ENCODE measurements at regions not wholly inside any gene's neighbourhood (a gene's known extent, or its start where the extent isn't known, plus 50 kb on each side); places are given as distances from the start of the nearest gene placed in this dataset.

DNA sequence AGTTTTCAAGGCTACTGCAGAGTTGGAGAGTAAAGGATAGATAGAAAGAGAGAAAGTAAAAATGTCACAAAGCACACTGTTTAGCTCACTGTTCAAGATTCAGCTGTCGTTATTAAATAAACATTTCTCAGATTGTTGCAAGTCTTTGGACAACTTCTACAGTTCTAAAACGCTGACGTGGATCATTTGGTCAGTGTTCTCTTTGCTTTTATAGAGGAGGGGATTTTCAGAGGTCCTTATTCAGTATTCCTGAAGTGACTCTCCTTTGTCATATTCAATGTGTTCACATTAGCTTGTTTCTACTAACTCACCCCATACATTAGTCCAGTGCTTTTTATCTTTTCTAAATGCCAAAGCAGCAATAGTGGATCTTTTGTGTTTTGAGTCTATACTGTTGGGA lies 154.7 kb upstream of the ARGLU1 start:
- TF ChIP-seq, protein P1, sequence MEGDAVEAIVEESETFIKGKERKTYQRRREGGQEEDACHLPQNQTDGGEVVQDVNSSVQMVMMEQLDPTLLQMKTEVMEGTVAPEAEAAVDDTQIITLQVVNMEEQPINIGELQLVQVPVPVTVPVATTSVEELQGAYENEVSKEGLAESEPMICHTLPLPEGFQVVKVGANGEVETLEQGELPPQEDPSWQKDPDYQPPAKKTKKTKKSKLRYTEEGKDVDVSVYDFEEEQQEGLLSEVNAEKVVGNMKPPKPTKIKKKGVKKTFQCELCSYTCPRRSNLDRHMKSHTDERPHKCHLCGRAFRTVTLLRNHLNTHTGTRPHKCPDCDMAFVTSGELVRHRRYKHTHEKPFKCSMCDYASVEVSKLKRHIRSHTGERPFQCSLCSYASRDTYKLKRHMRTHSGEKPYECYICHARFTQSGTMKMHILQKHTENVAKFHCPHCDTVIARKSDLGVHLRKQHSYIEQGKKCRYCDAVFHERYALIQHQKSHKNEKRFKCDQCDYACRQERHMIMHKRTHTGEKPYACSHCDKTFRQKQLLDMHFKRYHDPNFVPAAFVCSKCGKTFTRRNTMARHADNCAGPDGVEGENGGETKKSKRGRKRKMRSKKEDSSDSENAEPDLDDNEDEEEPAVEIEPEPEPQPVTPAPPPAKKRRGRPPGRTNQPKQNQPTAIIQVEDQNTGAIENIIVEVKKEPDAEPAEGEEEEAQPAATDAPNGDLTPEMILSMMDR (IDR thresholded peaks at IDR 0.05) = no peak
- TF ChIP-seq POLR2A (IDR thresholded peaks at IDR 0.05; ENCODE audit: low read depth) = no peak
- TF ChIP-seq EP300 (IDR thresholded peaks at IDR 0.05) = no peak
- no peak for TF ChIP-seq POLR2AphosphoS5 (IDR thresholded peaks at IDR 0.05)
